GM12892 (cell line): ENCODE measurements at regions not wholly inside any gene's neighbourhood (a gene's known extent, or its start where the extent isn't known, plus 50 kb on each side); places are given as distances from the start of the nearest gene placed in this dataset.

Experiments
- POLR2A ChIP-seq: IDR thresholded peaks from 2 replicates; pipeline ENCODE4 v1.6.1; 2011; ENCODE audit warnings: low read depth, low read length, control low read depth
- POLR2AphosphoS5 ChIP-seq: IDR thresholded peaks from 2 replicates; pipeline ENCODE4 v1.6.1; 2011; ENCODE audit warnings: low read depth, low read length, control low read depth
- TAF1 ChIP-seq: IDR thresholded peaks from 2 replicates; pipeline ENCODE4 v1.6.1; 2011; ENCODE audit warnings: low read depth, mild to moderate bottlenecking, control low read depth, low read length, borderline replicate concordance

- no peak for TF ChIP-seq POLR2AphosphoS5
- no peak for TF ChIP-seq POLR2A
- no peak for TF ChIP-seq TAF1
Observed at GRCh38 chr18:45541421-45541820, 73.9 kb upstream of the SLC14A2 start.
